GM12875 (cell line): ENCODE measurements at regions not wholly inside any gene's neighbourhood (a gene's known extent, or its start where the extent isn't known, plus 50 kb on each side); places are given as distances from the start of the nearest gene placed in this dataset.

Experiments
- H3K4me3 ChIP-seq: one replicate; pipeline ENCODE4 v1.5.1; 2011; ENCODE audit warnings: low read depth, low read length, control low read depth
- CTCF ChIP-seq: IDR thresholded peaks from 2 replicates; pipeline ENCODE4 v1.5.1; 2011; ENCODE audit warnings: low read depth, mild to moderate bottlenecking, control low read depth, inconsistent platforms, low read length, moderate library complexity, borderline replicate concordance; ENCODE audit not compliant: insufficient read depth

- TF ChIP-seq CTCF = no peak
Observed at GRCh38 chr11:80686889-80687288, 1246.1 kb upstream of the TENM4 start.

GRCh38 chr11:80673566-80673965 is 1232.7 kb upstream of the TENM4 start:
- H3K4me3 ChIP-seq = no peak overlapping the region
- no peak for TF ChIP-seq CTCF

More at GRCh38 chr11:80686889-80687288, 1246.1 kb upstream of the TENM4 start:
- no peak overlapping the region for H3K4me3 ChIP-seq

GRCh38 chr11:80669620-80670019 is 1228.8 kb upstream of the TENM4 start:
- no peak for TF ChIP-seq CTCF
- H3K4me3 ChIP-seq = no peak overlapping the region

- no peak overlapping the region for H3K4me3 ChIP-seq
- no peak for TF ChIP-seq CTCF
Observed at GRCh38 chr11:80668039-80668438, 1227.2 kb upstream of the TENM4 start.

- H3K4me3 ChIP-seq = no peak overlapping the region
- no peak for TF ChIP-seq CTCF
Observed at GRCh38 chr11:80655834-80656233, 1215.0 kb upstream of the TENM4 start.

GRCh38 chr11:80650966-80651365 is 1210.1 kb upstream of the TENM4 start:
- TF ChIP-seq CTCF = no peak
- H3K4me3 ChIP-seq = no peak overlapping the region

- no peak for TF ChIP-seq CTCF
Observed at GRCh38 chr11:80649186-80649585, 1208.4 kb upstream of the TENM4 start.

More at GRCh38 chr11:80649186-80649585, 1208.4 kb upstream of the TENM4 start:
- no peak overlapping the region for H3K4me3 ChIP-seq
